K562 (cell line): ENCODE measurements at regions not wholly inside any gene's neighbourhood (a gene's known extent, or its start where the extent isn't known, plus 50 kb on each side); places are given as distances from the start of the nearest gene placed in this dataset.

ENCODE experiments used
- CBX3 ChIP-seq, 2 experiments: IDR thresholded peaks; 1 replicate in 1 of 2; 2 replicates in 1 of 2; pipeline ENCODE4 v1.6.1; 2012; ENCODE audit warnings: inconsistent platforms in 2 of 2, low read length in 2 of 2, borderline replicate concordance in 1 of 2, control low read depth in 1 of 2
- DDX20 ChIP-seq: fragments of 450-650 bp; IDR thresholded peaks from 2 replicates; pipeline ENCODE4 v1.6.1; 2016; ENCODE audit warnings: missing genetic modification characterization, low read depth, mild to moderate bottlenecking, missing compliant biosample characterization, moderate library complexity
- ELK3 ChIP-seq: fragments of 450-650 bp; formaldehyde crosslinking; IDR thresholded peaks from 2 replicates; pipeline ENCODE4 v1.4.0; 2020; ENCODE audit warnings: mild to moderate bottlenecking
- HINFP ChIP-seq: fragments of 450-650 bp; conservative IDR thresholded peaks from 2 replicates; pipeline ENCODE4 v1.6.1; 2016; ENCODE audit warnings: missing genetic modification characterization, low read depth, mild to moderate bottlenecking, control low read depth, missing compliant biosample characterization
- KDM2B ChIP-seq: fragments of 250-450 bp; sonication (Bioruptor Pico); IDR thresholded peaks from 2 replicates; pipeline ENCODE4 v1.8.0; 2021; ENCODE audit warnings: mild to moderate bottlenecking, moderate library complexity
- MTA3 ChIP-seq: fragments of 450-650 bp; formaldehyde crosslinking; IDR thresholded peaks from 2 replicates; pipeline ENCODE4 v1.6.1; 2017; ENCODE audit warnings: mild to moderate bottlenecking, borderline replicate concordance
- PCBP2 ChIP-seq: fragments of 200-400 bp; formaldehyde crosslinking; IDR thresholded peaks from 2 replicates; pipeline ENCODE4 v1.6.1; 2018; ENCODE audit warnings: low read length, low read depth, mild to moderate bottlenecking, moderate library complexity; ENCODE audit not compliant: poor library complexity, severe bottlenecking
- RBFOX2 ChIP-seq: fragments of 200-400 bp; formaldehyde crosslinking; IDR thresholded peaks from 2 replicates; pipeline ENCODE4 v1.6.1; 2017; ENCODE audit warnings: low read depth, mild to moderate bottlenecking, low read length, moderate library complexity
- SAFB ChIP-seq: fragments of 200-400 bp; formaldehyde crosslinking; IDR thresholded peaks from 2 replicates; pipeline ENCODE4 v1.6.1; 2017; ENCODE audit warnings: low read depth, low read length, borderline replicate concordance
- SMC3 ChIP-seq: conservative IDR thresholded peaks from 2 replicates; pipeline ENCODE4 v1.6.1; 2011; ENCODE audit warnings: low read depth, low read length, improper control_type of control experiment; ENCODE audit not compliant: insufficient read depth
- SREBF1 ChIP-seq: fragments of 150-350 bp; IDR thresholded peaks from 2 replicates; pipeline ENCODE4 v1.6.1; 2014; ENCODE audit warnings: antibody characterized with exemption, low read depth, low read length, borderline replicate concordance
- TAF15 ChIP-seq: fragments of 200-400 bp; formaldehyde crosslinking; IDR thresholded peaks from 2 replicates; pipeline ENCODE4 v1.6.1; 2017; ENCODE audit warnings: mild to moderate bottlenecking, low read depth, low read length, moderate library complexity
- TCF3 ChIP-seq: sonication (generic); formaldehyde crosslinking; IDR thresholded peaks from 2 replicates; pipeline ENCODE4 v1.4.0; 2020; ENCODE audit warnings: mild to moderate bottlenecking, missing genetic modification reagents
- TEAD1 ChIP-seq, 2 experiments: fragments of 450-650 bp in 1 of 2; sonication (generic) in 1 of 2; formaldehyde crosslinking; IDR thresholded peaks; 2 replicates each; pipeline versions ENCODE4 v1.4.0 to v1.8.0; 2020 to 2022; ENCODE audit warnings: mild to moderate bottlenecking in 2 of 2, missing genetic modification reagents in 1 of 2
- TRIM24 ChIP-seq, 2 experiments: fragments of 450-650 bp; IDR thresholded peaks; 2 replicates each; pipeline ENCODE4 v1.6.1; 2016
- ZC3H8 ChIP-seq: fragments of 450-650 bp; IDR thresholded peaks from 2 replicates; pipeline ENCODE4 v1.6.1; 2017
- ZNF512 ChIP-seq: IDR thresholded peaks from 2 replicates; pipeline ENCODE4 v1.6.1; 2016; ENCODE audit warnings: missing genetic modification characterization, missing compliant biosample characterization
- ZNF696 ChIP-seq: fragments of 250-450 bp; sonication (Bioruptor Pico); conservative IDR thresholded peaks from 2 replicates; pipeline ENCODE4 v1.4.0; 2020; ENCODE audit warnings: mild to moderate bottlenecking, moderate library complexity
- ZNF780A ChIP-seq: fragments of 250-450 bp; sonication (Bioruptor Pico); IDR thresholded peaks from 2 replicates; pipeline ENCODE4 v1.5.0; 2021; ENCODE audit warnings: mild to moderate bottlenecking
- TF ChIP-seq, protein P1 (sequence below): fragments of 450-650 bp; IDR thresholded peaks from 2 replicates; pipeline ENCODE4 v1.6.1; 2016; ENCODE audit warnings: missing biosample characterization, missing genetic modification characterization
- TF ChIP-seq, protein P2 (sequence below): fragments of 250-450 bp; sonication (Bioruptor Pico); IDR thresholded peaks from 2 replicates; pipeline ENCODE4 v1.9.0; 2021; ENCODE audit warnings: mild to moderate bottlenecking

GRCh38 chr5:133902511-133903118 lies 65.8 kb downstream of the C5orf15 start (continued):
- TF ChIP-seq ZNF780A: no peak
- 0 out of 3 replicates have a peak, but pooled peaks of 1 of the 2 experiments have one; percentile 15 for TF ChIP-seq CBX3 (IDR thresholded peaks at IDR 0.05; ENCODE audit: borderline replicate concordance in 1 of 2, low read length in 2 of 2)
- no peak for TF ChIP-seq ZNF696 (CRISPR knock-in tag)
- TF ChIP-seq ZNF512 (tag): no peak
- no peak for TF ChIP-seq KDM2B
- no peak for TF ChIP-seq TEAD1 (CRISPR knock-in tag; IDR thresholded peaks at IDR 0.05)
- TF ChIP-seq DDX20 (tag): no peak
- 0 out of 2 replicates have a peak, but pooled peaks have one; percentile 43 for TF ChIP-seq MTA3
- TF ChIP-seq RBFOX2: peak; percentile 46
- TF ChIP-seq, protein P1, sequence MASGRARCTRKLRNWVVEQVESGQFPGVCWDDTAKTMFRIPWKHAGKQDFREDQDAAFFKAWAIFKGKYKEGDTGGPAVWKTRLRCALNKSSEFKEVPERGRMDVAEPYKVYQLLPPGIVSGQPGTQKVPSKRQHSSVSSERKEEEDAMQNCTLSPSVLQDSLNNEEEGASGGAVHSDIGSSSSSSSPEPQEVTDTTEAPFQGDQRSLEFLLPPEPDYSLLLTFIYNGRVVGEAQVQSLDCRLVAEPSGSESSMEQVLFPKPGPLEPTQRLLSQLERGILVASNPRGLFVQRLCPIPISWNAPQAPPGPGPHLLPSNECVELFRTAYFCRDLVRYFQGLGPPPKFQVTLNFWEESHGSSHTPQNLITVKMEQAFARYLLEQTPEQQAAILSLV: no peak
- TF ChIP-seq ZC3H8: no peak
- TF ChIP-seq HINFP: no peak
- TF ChIP-seq, protein P2, sequence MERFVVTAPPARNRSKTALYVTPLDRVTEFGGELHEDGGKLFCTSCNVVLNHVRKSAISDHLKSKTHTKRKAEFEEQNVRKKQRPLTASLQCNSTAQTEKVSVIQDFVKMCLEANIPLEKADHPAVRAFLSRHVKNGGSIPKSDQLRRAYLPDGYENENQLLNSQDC (CRISPR knock-in tag): no peak
- no peak for TF ChIP-seq ELK3
- TF ChIP-seq SAFB: no peak
- TF ChIP-seq TRIM24 (IDR thresholded peaks at IDR 0.05): peak in 1 of 2 experiments; percentile 56; a peak in 1 of 4 replicates
- TF ChIP-seq SMC3: no peak
- no peak for TF ChIP-seq TAF15
- no peak for TF ChIP-seq SREBF1
- no peak for TF ChIP-seq PCBP2
- peak; percentile 71 for TF ChIP-seq TCF3 (CRISPR knock-in tag)
